ENCODE measurements at regions not wholly inside any gene's neighbourhood (a gene's known extent, or its start where the extent isn't known, plus 50 kb on each side); places are given as distances from the start of the nearest gene placed in this dataset.

DNA sequence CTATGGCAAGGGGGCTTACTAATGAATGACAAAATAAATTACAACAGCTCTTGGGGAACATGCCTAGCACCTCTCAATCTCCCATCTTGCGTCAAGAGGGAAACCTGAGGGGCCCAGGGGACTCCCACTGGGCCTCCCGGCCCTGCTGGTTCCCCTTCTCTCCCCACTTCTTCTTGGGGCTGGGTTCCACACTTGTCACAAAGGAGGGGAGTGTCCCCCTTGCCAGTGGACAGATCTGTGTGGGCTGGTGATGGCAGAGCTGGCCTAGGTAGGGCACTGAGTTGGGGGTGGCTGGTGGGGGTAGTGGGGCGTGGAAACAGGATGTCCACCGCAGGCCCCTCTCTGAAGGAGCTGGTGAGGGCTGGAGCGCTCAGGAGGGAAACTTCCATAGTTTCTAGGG lies 184.0 kb upstream of the HAAO start:
- ChIA-PET CTCF (interaction anchor here (0.6 to 0.7 kb wide), 2 partner anchors 55 to 182 kb away, joined by 3 read pairs; no protein-coding TSS in a partner anchor), POLR2A (ENCODE audit: unreplicated experiment) (no interaction called here)
- H3K4me2 ChIP-seq: no peak overlapping the region
- peaks cover 12% of the 10 kb centered on the region for H3K4me1 ChIP-seq (replicated peaks; ENCODE audit: insufficient read depth)
- DNase-seq: no peak
- no peaks in the 10 kb centered on the region for H3K27me3 ChIP-seq (ENCODE audit: insufficient read depth, low read depth)
- no TSS peak for BruUV-seq (replicated peaks)
- no peaks in the 10 kb centered on the region for H4K20me1 ChIP-seq (ENCODE audit: insufficient read depth)
- H2AFZ ChIP-seq: no peak overlapping the region
- H3K27ac ChIP-seq: no peak overlapping the region
- H3K79me2 ChIP-seq (ENCODE audit: low read depth): no peaks in the 10 kb centered on the region
- no peak for TF ChIP-seq EZH2 (IDR thresholded peaks at IDR 0.05; ENCODE audit: low read depth)
- TF ChIP-seq, protein P1, sequence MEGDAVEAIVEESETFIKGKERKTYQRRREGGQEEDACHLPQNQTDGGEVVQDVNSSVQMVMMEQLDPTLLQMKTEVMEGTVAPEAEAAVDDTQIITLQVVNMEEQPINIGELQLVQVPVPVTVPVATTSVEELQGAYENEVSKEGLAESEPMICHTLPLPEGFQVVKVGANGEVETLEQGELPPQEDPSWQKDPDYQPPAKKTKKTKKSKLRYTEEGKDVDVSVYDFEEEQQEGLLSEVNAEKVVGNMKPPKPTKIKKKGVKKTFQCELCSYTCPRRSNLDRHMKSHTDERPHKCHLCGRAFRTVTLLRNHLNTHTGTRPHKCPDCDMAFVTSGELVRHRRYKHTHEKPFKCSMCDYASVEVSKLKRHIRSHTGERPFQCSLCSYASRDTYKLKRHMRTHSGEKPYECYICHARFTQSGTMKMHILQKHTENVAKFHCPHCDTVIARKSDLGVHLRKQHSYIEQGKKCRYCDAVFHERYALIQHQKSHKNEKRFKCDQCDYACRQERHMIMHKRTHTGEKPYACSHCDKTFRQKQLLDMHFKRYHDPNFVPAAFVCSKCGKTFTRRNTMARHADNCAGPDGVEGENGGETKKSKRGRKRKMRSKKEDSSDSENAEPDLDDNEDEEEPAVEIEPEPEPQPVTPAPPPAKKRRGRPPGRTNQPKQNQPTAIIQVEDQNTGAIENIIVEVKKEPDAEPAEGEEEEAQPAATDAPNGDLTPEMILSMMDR (conservative IDR thresholded peaks at IDR 0.05): no peak
- H3K36me3 ChIP-seq (ENCODE audit: low read depth): no peaks in the 10 kb centered on the region
- H3K4me3 ChIP-seq: no peak overlapping the region
- H3K9me3 ChIP-seq (ENCODE audit: insufficient read depth, low read depth): no peaks in the 10 kb centered on the region
- intact Hi-C loops (cut with micrococcal nuclease; ENCODE audit: unreplicated experiment): loop anchor here (5.0 to 10.0 kb wide), 3 partner anchors 46 to 508 kb away; no protein-coding TSS in a partner anchor
- no peaks in the 10 kb centered on the region for H3K9me2 ChIP-seq (ENCODE audit: insufficient read depth)
- H3F3A ChIP-seq (ENCODE audit: insufficient read depth, low read depth): peaks cover 8% of the 10 kb centered on the region; the same call in 1 of the 2 replicates

DNA sequence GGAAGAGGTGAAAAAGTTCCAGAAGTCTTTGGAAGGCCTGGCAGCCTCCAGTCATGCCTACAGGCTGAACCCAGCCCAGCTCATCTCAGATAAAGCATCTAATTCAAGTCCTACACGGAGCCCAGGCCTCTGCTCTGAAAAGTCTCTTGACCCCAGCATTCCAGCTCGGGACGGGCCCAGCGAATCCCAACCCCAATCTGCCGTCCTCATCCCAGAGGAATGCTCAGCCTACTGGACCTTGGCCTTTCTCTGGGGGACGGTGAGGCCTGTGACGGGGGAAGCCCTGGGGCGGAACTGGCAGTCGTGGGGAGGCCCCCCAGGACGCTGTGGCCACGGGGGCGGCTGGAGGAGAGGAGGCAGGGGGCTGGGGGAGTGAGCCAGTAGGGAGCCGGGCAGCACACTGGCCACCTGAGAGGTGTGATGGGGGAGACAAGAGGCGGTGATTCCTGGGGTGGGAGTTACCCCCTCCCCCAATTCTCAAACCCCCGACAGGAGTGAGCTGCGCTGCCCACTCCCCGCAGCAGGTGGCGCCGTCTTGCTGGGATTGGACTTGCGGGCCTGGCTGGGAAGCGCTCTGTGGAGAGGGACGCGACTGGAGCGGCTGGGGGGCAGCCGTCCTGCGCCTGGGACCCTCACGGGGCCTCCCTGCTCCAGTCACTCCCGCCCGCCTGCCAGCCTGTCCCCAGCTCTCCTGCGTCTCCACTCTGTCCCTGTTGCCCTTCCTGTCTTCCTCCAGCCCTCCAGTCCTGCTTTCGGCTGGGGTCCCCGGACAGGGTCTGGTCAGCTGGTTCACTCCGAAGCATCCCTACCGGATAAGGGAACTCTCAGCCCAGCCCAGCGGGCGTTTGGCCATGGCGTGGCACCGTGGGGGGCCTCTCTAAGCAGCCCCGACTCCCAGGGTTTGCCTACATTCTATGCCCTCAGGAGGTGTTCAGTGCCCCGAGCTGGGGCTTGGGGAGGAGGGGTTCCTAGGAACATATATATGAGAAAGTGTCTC lies 182.6 kb upstream of the HAAO start:
- Histone ChIP-seq H4K20me1 (ENCODE audit: insufficient read depth) (no peaks in the 10 kb centered on the region), H3K79me2 (ENCODE audit: low read depth) (no peaks in the 10 kb centered on the region), H3F3A (ENCODE audit: insufficient read depth, low read depth) (peaks cover 11% of the 10 kb centered on the region), H3K4me3 (no peak overlapping the region), H3K27me3 (ENCODE audit: insufficient read depth, low read depth) (no peaks in the 10 kb centered on the region), H3K27ac (no peak overlapping the region), H3K4me1 (replicated peaks; ENCODE audit: insufficient read depth) (peaks cover 16% of the 10 kb centered on the region), H3K9me3 (ENCODE audit: insufficient read depth, low read depth) (no peaks in the 10 kb centered on the region), H3K9me2 (ENCODE audit: insufficient read depth) (no peaks in the 10 kb centered on the region), H3K36me3 (ENCODE audit: low read depth) (no peaks in the 10 kb centered on the region), H2AFZ (no peak overlapping the region), H3K4me2 (peak overlapping the region; percentile 67)
- DNase-seq: peak in 1 of 2 experiments; percentile 76
- ChIA-PET CTCF (interaction anchor here (0.5 to 1.3 kb wide), 7 partner anchors 11 to 239 kb away, joined by 3 to 13 read pairs (median 4); no protein-coding TSS in a partner anchor), POLR2A (ENCODE audit: unreplicated experiment) (interaction anchor here (0.5 kb wide), 1 partner anchor 156 kb away, joined by 3 read pairs; no protein-coding TSS in a partner anchor)
- TF ChIP-seq, protein P1 (conservative IDR thresholded peaks at IDR 0.05): peak; percentile 97
- TF ChIP-seq EZH2 (IDR thresholded peaks at IDR 0.05; ENCODE audit: low read depth): no peak
- intact Hi-C loops (cut with micrococcal nuclease; ENCODE audit: unreplicated experiment): loop anchor here (1.0 to 10.0 kb wide), 6 partner anchors 47 to 510 kb away; no protein-coding TSS in a partner anchor
- BruUV-seq (replicated peaks): no TSS peak

GRCh38 chr2:42974169-42974720 lies 181.9 kb upstream of the HAAO start:
- CTCF ChIA-PET: interaction anchor here (0.5 to 1.3 kb wide), 5 partner anchors 27 to 255 kb away, joined by 4 to 13 read pairs (median 4); no protein-coding TSS in a partner anchor
- DNase-seq: no peak
- no peaks in the 10 kb centered on the region for H3K79me2 ChIP-seq (ENCODE audit: low read depth)
- no peaks in the 10 kb centered on the region for H4K20me1 ChIP-seq (ENCODE audit: insufficient read depth)
- no peak overlapping the region for H3K4me2 ChIP-seq
- POLR2A ChIA-PET (ENCODE audit: unreplicated experiment): no interaction called here
- H3K9me2 ChIP-seq (ENCODE audit: insufficient read depth): no peaks in the 10 kb centered on the region
- TF ChIP-seq, protein P1 (conservative IDR thresholded peaks at IDR 0.05): no peak
- no peak for TF ChIP-seq EZH2 (IDR thresholded peaks at IDR 0.05; ENCODE audit: low read depth)
- intact Hi-C loops (cut with micrococcal nuclease; ENCODE audit: unreplicated experiment): loop anchor here (10.0 kb wide), 1 partner anchor 511 kb away; no protein-coding TSS in a partner anchor
- peaks cover 19% of the 10 kb centered on the region for H3F3A ChIP-seq (ENCODE audit: insufficient read depth, low read depth)
- H3K4me3 ChIP-seq: no peak overlapping the region
- peaks cover 24% of the 10 kb centered on the region for H3K4me1 ChIP-seq (replicated peaks; ENCODE audit: insufficient read depth)
- H2AFZ ChIP-seq: no peak overlapping the region
- no peaks in the 10 kb centered on the region for H3K27me3 ChIP-seq (ENCODE audit: insufficient read depth, low read depth)
- H3K9me3 ChIP-seq (ENCODE audit: insufficient read depth, low read depth): no peaks in the 10 kb centered on the region
- H3K27ac ChIP-seq: no peak overlapping the region
- no peaks in the 10 kb centered on the region for H3K36me3 ChIP-seq (ENCODE audit: low read depth)
- BruUV-seq (replicated peaks): no TSS peak

Data from PC-9 (cell line).